H1 (cell line): ENCODE measurements at regions not wholly inside any gene's neighbourhood (a gene's known extent, or its start where the extent isn't known, plus 50 kb on each side); places are given as distances from the start of the nearest gene placed in this dataset.

Experiments used
- CTCF ChIA-PET: fragments of 300-600 bp; sonication (Branson Sonifier 250); formaldehyde crosslinking; loops from one replicate; lab custom pipeline; 2021; ENCODE audit not compliant: partially characterized antibody; lab: Charles Lee
- POLR2A ChIA-PET: fragments of 300-600 bp; sonication (Branson Sonifier 250); formaldehyde crosslinking; loops from one replicate; lab custom pipeline; 2021; ENCODE audit warnings: inconsistent platforms; ENCODE audit not compliant: partially characterized antibody; lab: Charles Lee
- DNase-seq, 2 experiments: peaks; one replicate each; pipeline versions ENCODE4 v3.0.0 to v3.0.0-alpha.2; 2010 to 2022; ENCODE audit warnings: low spot score in 2 of 2, low read depth in 1 of 2, mixed read lengths in 1 of 2
- FAIRE-seq: peaks from 2 replicates; lab custom pipeline; 2011; peaks lifted over from hg19 to GRCh38; lab: Jason Lieb, UNC
- H2AFZ ChIP-seq: 2 replicates; pipeline ENCODE4 v1.8.1; 2012; ENCODE audit warnings: low read length, inconsistent platforms
- H2AK5ac ChIP-seq: 2 replicates; pipeline ENCODE4 v1.6.1; 2013; ENCODE audit warnings: low read depth, low read length
- H2BK120ac ChIP-seq: replicated peaks from 2 replicates; pipeline ENCODE3; 2013; ENCODE audit warnings: low read depth, low read length, inconsistent platforms
- H2BK12ac ChIP-seq: 2 replicates; pipeline ENCODE4 v1.6.1; 2013; ENCODE audit warnings: low read depth, low read length
- H2BK15ac ChIP-seq: 2 replicates; pipeline ENCODE4 v1.6.1; 2013; ENCODE audit warnings: low read length
- H2BK20ac ChIP-seq: 2 replicates; pipeline ENCODE4 v1.6.1; 2013; ENCODE audit warnings: low read length
- H2BK5ac ChIP-seq: 2 replicates; pipeline ENCODE4 v1.6.1; 2013; ENCODE audit warnings: low read depth, low read length
- H3K14ac ChIP-seq: 2 replicates; pipeline ENCODE4 v1.6.1; 2013; ENCODE audit warnings: inconsistent platforms; ENCODE audit not compliant: insufficient read length
- H3K18ac ChIP-seq: 2 replicates; pipeline ENCODE4 v1.6.1; 2013; ENCODE audit warnings: low read length; ENCODE audit errors: extremely low read depth
- H3K23ac ChIP-seq: 2 replicates; pipeline ENCODE4 v1.6.1; 2013; ENCODE audit warnings: inconsistent platforms; ENCODE audit not compliant: insufficient read length
- H3K23me2 ChIP-seq: 2 replicates; pipeline ENCODE4 v1.6.1; 2013; ENCODE audit warnings: low read depth, low read length
- H3K27ac ChIP-seq: 2 replicates; pipeline ENCODE4 v1.6.1; 2011; ENCODE audit warnings: low read depth, low read length, inconsistent platforms
- H3K27me3 ChIP-seq, 4 experiments: replicated peaks in 1 of 4; 1 replicate in 1 of 4; 2 replicates in 3 of 4; pipeline versions ENCODE4 v1.6.1 to v1.8.1; 2011 to 2013; ENCODE audit warnings: low read length in 3 of 4, mild to moderate bottlenecking in 3 of 4, inconsistent platforms in 2 of 4, mixed read lengths in 2 of 4, moderate library complexity in 1 of 4; ENCODE audit not compliant: control insufficient read depth in 3 of 4, insufficient read depth in 3 of 4; ENCODE audit errors: extremely low read depth in 1 of 4
- H3K36me3 ChIP-seq, 4 experiments: 2 replicates each; pipeline versions ENCODE4 v1.6.1 to v1.8.1; 2011 to 2013; ENCODE audit warnings: mild to moderate bottlenecking in 4 of 4, low read length in 3 of 4, moderate library complexity in 2 of 4, control low read depth in 1 of 4, inconsistent platforms in 1 of 4; ENCODE audit not compliant: insufficient read depth in 4 of 4, control insufficient read depth in 2 of 4
- H3K4ac ChIP-seq: replicated peaks from 2 replicates; pipeline ENCODE3; 2013; ENCODE audit warnings: low read length, low read depth, mixed read lengths, inconsistent platforms; ENCODE audit not compliant: insufficient read length
- H3K4me1 ChIP-seq, 4 experiments: replicated peaks in 1 of 4; 1 replicate in 1 of 4; 2 replicates in 3 of 4; pipeline versions ENCODE4 v1.6.1 to v1.8.1; 2011 to 2013; ENCODE audit warnings: low read length in 3 of 4, inconsistent platforms in 2 of 4, mixed read lengths in 1 of 4; ENCODE audit not compliant: insufficient read depth in 4 of 4, control insufficient read depth in 3 of 4
- H3K4me2 ChIP-seq, 2 experiments: 2 replicates each; pipeline versions ENCODE4 v1.6.1 to v1.8.1; 2011 to 2013; ENCODE audit warnings: low read depth in 2 of 2, low read length in 2 of 2, control low read depth in 1 of 2, inconsistent platforms in 1 of 2, mild to moderate bottlenecking in 1 of 2; ENCODE audit not compliant: insufficient read depth in 1 of 2
- H3K4me3 ChIP-seq, 4 experiments: fragments of 200-600, 300-600 bp in 1 of 4; sonication (generic), shearing (Covaris generic), sonication (Bioruptor Twin) in 1 of 4; 2 replicates each; pipeline versions ENCODE4 v1.5.1 to v1.8.1; 2011 to 2016; ENCODE audit warnings: low read length in 4 of 4, low read depth in 3 of 4, control low read depth in 2 of 4, inconsistent platforms in 2 of 4, mild to moderate bottlenecking in 2 of 4, mixed read lengths in 1 of 4, moderate library complexity in 1 of 4; ENCODE audit not compliant: insufficient read depth in 2 of 4; ENCODE audit errors: extremely low read depth in 1 of 4
- H3K56ac ChIP-seq: replicated peaks from 2 replicates; pipeline ENCODE3; 2013; ENCODE audit warnings: low read depth, mild to moderate bottlenecking, mixed read lengths, low read length, inconsistent platforms; ENCODE audit not compliant: insufficient read length
- H3K79me1 ChIP-seq: 2 replicates; pipeline ENCODE4 v1.6.1; 2013; ENCODE audit warnings: low read depth, low read length, control low read depth
- H3K79me2 ChIP-seq, 2 experiments: 2 replicates each; pipeline versions ENCODE4 v1.6.1 to v1.8.1; 2012 to 2013; ENCODE audit warnings: low read length in 2 of 2, mild to moderate bottlenecking in 2 of 2, inconsistent platforms in 1 of 2; ENCODE audit not compliant: insufficient read depth in 2 of 2, control insufficient read depth in 1 of 2
- H3K9ac ChIP-seq, 4 experiments: replicated peaks in 1 of 4; 1 replicate in 1 of 4; 2 replicates in 3 of 4; pipeline versions ENCODE4 v1.6.1 to v1.8.1; 2011 to 2013; ENCODE audit warnings: low read depth in 3 of 4, low read length in 3 of 4, control low read depth in 2 of 4, mild to moderate bottlenecking in 2 of 4, moderate library complexity in 2 of 4, inconsistent platforms in 1 of 4; ENCODE audit errors: extremely low read depth in 1 of 4
- H3K9me3 ChIP-seq, 2 experiments: 2 replicates each; pipeline versions ENCODE4 v1.6.1 to v1.8.1; 2012 to 2013; ENCODE audit warnings: mild to moderate bottlenecking in 2 of 2, moderate library complexity in 2 of 2, control low read depth in 1 of 2, inconsistent platforms in 1 of 2, low read depth in 1 of 2, low read length in 1 of 2, mixed read lengths in 1 of 2; ENCODE audit not compliant: insufficient read depth in 2 of 2
- H4K20me1 ChIP-seq, 2 experiments: replicated peaks in 1 of 2; 2 replicates each; pipeline versions ENCODE3 to v1.8.1; 2011 to 2013; ENCODE audit warnings: inconsistent platforms in 2 of 2, low read length in 2 of 2, mild to moderate bottlenecking in 1 of 2; ENCODE audit not compliant: insufficient read depth in 2 of 2, control insufficient read depth in 1 of 2
- H4K5ac ChIP-seq: 2 replicates; pipeline ENCODE4 v1.6.1; 2013; ENCODE audit warnings: low read length, low read depth, mixed read lengths, inconsistent platforms; ENCODE audit not compliant: insufficient read length
- H4K8ac ChIP-seq: 2 replicates; pipeline ENCODE4 v1.8.0; 2013; ENCODE audit warnings: mild to moderate bottlenecking, moderate library complexity, low read length, inconsistent platforms; ENCODE audit not compliant: insufficient read depth; ENCODE audit errors: extremely low read depth
- H4K91ac ChIP-seq: replicated peaks from 2 replicates; pipeline ENCODE3; 2013; ENCODE audit warnings: low read length, mixed read lengths, inconsistent platforms; ENCODE audit not compliant: insufficient read length
- CHD2 ChIP-seq: IDR thresholded peaks from 2 replicates; pipeline ENCODE4 v1.6.1; 2012; ENCODE audit warnings: low read length, improper control_type of control experiment
- CREB1 ChIP-seq: IDR thresholded peaks from 2 replicates; pipeline ENCODE4 v1.6.1; 2012; ENCODE audit warnings: inconsistent platforms
- EGR1 ChIP-seq: IDR thresholded peaks from 2 replicates; pipeline ENCODE4 v1.6.1; 2011; ENCODE audit warnings: low read depth, low read length, borderline replicate concordance
- EP300 ChIP-seq, 2 experiments: IDR thresholded peaks; 1 replicate in 1 of 2; 2 replicates in 1 of 2; pipeline ENCODE4 v1.6.1; 2011 to 2012; ENCODE audit warnings: low read depth in 2 of 2, low read length in 2 of 2, mild to moderate bottlenecking in 2 of 2, borderline replicate concordance in 1 of 2, inconsistent platforms in 1 of 2, moderate library complexity in 1 of 2
- EZH2 ChIP-seq: fragments of 200-600 bp; sonication (generic); IDR thresholded peaks from 2 replicates; pipeline ENCODE4 v1.7.1; 2012; ENCODE audit warnings: low read depth, mild to moderate bottlenecking, moderate library complexity, low read length, inconsistent platforms; ENCODE audit not compliant: severe bottlenecking
- HDAC6 ChIP-seq: IDR thresholded peaks from one replicate; pipeline ENCODE4 v1.7.1; 2012; ENCODE audit warnings: low read depth, mild to moderate bottlenecking, inconsistent platforms, low read length, moderate library complexity
- JUN ChIP-seq: IDR thresholded peaks from 2 replicates; pipeline ENCODE4 v1.6.1; 2011; ENCODE audit warnings: low read depth, mild to moderate bottlenecking, improper control_type of control experiment, low read length
- JUND ChIP-seq: IDR thresholded peaks from 2 replicates; pipeline ENCODE4 v1.6.1; 2011; ENCODE audit warnings: mild to moderate bottlenecking, improper control_type of control experiment, low read length
- POU5F1 ChIP-seq: IDR thresholded peaks from 2 replicates; pipeline ENCODE4 v1.6.1; 2011; ENCODE audit warnings: low read depth, mild to moderate bottlenecking, low read length, moderate library complexity
- RFX5 ChIP-seq: IDR thresholded peaks from 2 replicates; pipeline ENCODE4 v1.6.1; 2011; ENCODE audit warnings: low read depth, low read length, improper control_type of control experiment, borderline replicate concordance
- RXRA ChIP-seq: IDR thresholded peaks from 2 replicates; pipeline ENCODE4 v1.6.1; 2011; ENCODE audit warnings: low read depth, mild to moderate bottlenecking, low read length, moderate library complexity; ENCODE audit not compliant: insufficient read depth
- SAP30 ChIP-seq: fragments of 300-600 bp; sonication (generic); IDR thresholded peaks from 2 replicates; pipeline ENCODE4 v1.7.1; 2012; ENCODE audit warnings: low read length, moderate library complexity, mild to moderate bottlenecking, inconsistent platforms; ENCODE audit not compliant: insufficient read depth, insufficient replicate concordance
- SIN3A ChIP-seq, 2 experiments: IDR thresholded peaks in 1 of 2; conservative IDR thresholded peaks in 1 of 2; 2 replicates each; pipeline ENCODE4 v1.6.1; 2011 to 2012; ENCODE audit warnings: low read length in 2 of 2, improper control_type of control experiment in 1 of 2, low read depth in 1 of 2, mild to moderate bottlenecking in 1 of 2
- TAF7 ChIP-seq: optimal IDR thresholded peaks from 2 replicates; pipeline ENCODE3; 2011; ENCODE audit warnings: low read depth, mild to moderate bottlenecking, inconsistent platforms, low read length, moderate library complexity, borderline replicate concordance
- YY1 ChIP-seq: IDR thresholded peaks from 2 replicates; pipeline ENCODE4 v1.6.1; 2011; ENCODE audit warnings: low read depth, mild to moderate bottlenecking, low read length
- WGBS, 2 experiments: shearing (Covaris generic) in 1 of 2; methylation state at CpG; one replicate each; pipeline versions ENCODE4 v1.1.6 to v1.1.7; 2013 to 2015; ENCODE audit warnings: low lambda C conversion rate in 2 of 2, mixed read lengths in 2 of 2, inconsistent platforms in 1 of 2, low coverage in 1 of 2, missing lambda C conversion rate in 1 of 2; ENCODE audit not compliant: insufficient replicate concordance in 2 of 2, insufficient coverage in 1 of 2, insufficient read length in 1 of 2; ENCODE audit errors: extremely low coverage in 1 of 2, missing lambda C conversion rate in 1 of 2; 5-methylcytosine and 5-hydroxymethylcytosine counted together

DNA sequence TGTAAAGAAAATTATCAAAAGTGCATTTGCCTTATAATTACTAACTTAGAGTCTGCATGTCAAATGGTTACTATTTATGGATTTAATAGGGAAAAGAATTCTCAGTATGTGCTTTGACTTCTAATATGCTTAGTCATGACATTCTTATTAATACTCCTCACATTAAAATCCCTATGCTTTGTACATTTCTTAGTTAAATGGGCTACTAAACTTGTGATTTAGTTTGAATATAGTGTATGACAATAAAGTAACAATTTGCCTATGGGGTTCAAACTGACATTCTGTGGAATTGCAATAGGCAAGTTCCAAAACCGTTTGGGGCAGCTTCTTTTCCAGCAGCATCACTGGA is 361.9 kb upstream of the TMTC1 start:
- Histone ChIP-seq H3K36me3 (no peaks in the 10 kb centered on the region), H3K23ac (no peak overlapping the region), H2BK12ac (no peak overlapping the region), H4K91ac (no peak overlapping the region), H3K27me3 (no peaks in the 10 kb centered on the region), H2AK5ac (no peak overlapping the region), H3K4ac (no peak overlapping the region), H3K9me3 (0 out of 4 replicates have a peak, but pooled peaks cover 0 to 2% of the 10 kb centered on the region in 2 experiments), H4K20me1 (no peaks in the 10 kb centered on the region), H3K23me2 (no peaks in the 10 kb centered on the region), H4K5ac (no peak overlapping the region), H3K4me1 (no peaks in the 10 kb centered on the region), H3K4me2 (no peak overlapping the region), H2BK5ac (no peak overlapping the region), H3K79me1 (no peaks in the 10 kb centered on the region), H3K56ac (no peak overlapping the region), H3K18ac (no peak overlapping the region), H3K14ac (no peak overlapping the region), H2AFZ (no peak overlapping the region), H2BK120ac (no peak overlapping the region), H3K79me2 (no peaks in the 10 kb centered on the region), H4K8ac (no peak overlapping the region), H3K27ac (no peak overlapping the region), H3K4me3 (no peak overlapping the region), H2BK20ac (no peak overlapping the region), H2BK15ac (no peak overlapping the region), H3K9ac (no peak overlapping the region)
- CTCF ChIA-PET: interaction anchor here (1.5 to 3.9 kb wide), 2 partner anchors 12 to 256 kb away, joined by 4 to 27 read pairs; no protein-coding TSS in a partner anchor
- FAIRE-seq: no peak
- POLR2A ChIA-PET: no interaction called here
- WGBS, 2 experiments: 85% methylated on average over 1 of the region's 1 CpG; no CpG with 5 or more reads in 1 of the 2 experiments
- DNase-seq: no peak
- TF ChIP-seq SAP30: no peak
- TF ChIP-seq EGR1: no peak
- no peak for TF ChIP-seq POU5F1
- no peak for TF ChIP-seq CREB1
- no peak for TF ChIP-seq RXRA
- no peak for TF ChIP-seq YY1
- no peak for TF ChIP-seq EP300 (IDR thresholded peaks at IDR 0.05; ENCODE audit: borderline replicate concordance in 1 of 2, low read depth in 2 of 2, low read length in 2 of 2)
- TF ChIP-seq TAF7: no peak
- TF ChIP-seq CHD2: no peak
- TF ChIP-seq HDAC6: no peak
- no peak for TF ChIP-seq RFX5
- no peak for TF ChIP-seq JUN
- no peak for TF ChIP-seq SIN3A (conservative IDR thresholded peaks at IDR 0.05 in 1 of 2, IDR thresholded peaks at IDR 0.05 in 1 of 2; ENCODE audit: low read depth in 1 of 2, low read length in 2 of 2)
- TF ChIP-seq EZH2: no peak
- no peak for TF ChIP-seq JUND
